Stomach (tissue), 8 donors: ENCODE measurements at regions not wholly inside any gene's neighbourhood (a gene's known extent, or its start where the extent isn't known, plus 50 kb on each side); places are given as distances from the start of the nearest gene placed in this dataset.
"Not testable (repeated sequence)": the region's sequence is repeated elsewhere in the genome, so short reads cannot be mapped to it uniquely, and the experiment has no call there.

Source experiments
- DNase-seq, 2 donors: peaks; one replicate each; pipeline versions ENCODE4 v3.0.0 to v3.0.0-alpha.2; 2013 to 2019
- H3K27ac ChIP-seq, 5 donors: fragments of 200-600 bp in 4 of 5; sonication (generic) in 4 of 5; one replicate each; pipeline ENCODE4 v1.5.1; 2013 to 2019; ENCODE audit warnings: mild to moderate bottlenecking in 1 of 5, moderate library complexity in 1 of 5
- H3K27me3 ChIP-seq, 3 donors: fragments of 200-600 bp; sonication (generic); one replicate each; pipeline ENCODE4 v1.5.1; 2017 to 2019; ENCODE audit warnings: mixed run types in 1 of 3
- H3K36me3 ChIP-seq, 4 donors: fragments of 200-600 bp; sonication (generic); 1 replicate in 3 of 4; 2 replicates in 1 of 4; pipeline ENCODE4 v1.5.1; 2016 to 2019
- H3K4me1 ChIP-seq, 4 donors: fragments of 200-600 bp; sonication (generic); one replicate each; pipeline ENCODE4 v1.5.1; 2016 to 2019
- H3K4me3 ChIP-seq, 4 donors: fragments of 200-600 bp; sonication (generic) in 3 of 4; one replicate each; pipeline ENCODE4 v1.5.1; 2016 to 2019; ENCODE audit warnings: mild to moderate bottlenecking in 1 of 4
- H3K9me3 ChIP-seq, 4 donors: fragments of 200-600 bp; sonication (generic); one replicate each; pipeline ENCODE4 v1.5.1; 2016 to 2019
- EP300 ChIP-seq: sonication (generic); formaldehyde crosslinking; IDR thresholded peaks from one replicate; pipeline ENCODE4 v1.6.1; 2017; ENCODE audit warnings: antibody characterized with exemption
- POLR2A ChIP-seq, 4 donors: fragments of 450-650 bp; IDR thresholded peaks; one replicate each; pipeline ENCODE4 v1.6.1; 2016; ENCODE audit warnings: antibody characterized with exemption in 4 of 4, control low read depth in 2 of 4, mild to moderate bottlenecking in 1 of 4, moderate library complexity in 1 of 4
- POLR2AphosphoS5 ChIP-seq, 3 donors: sonication (generic); formaldehyde crosslinking; IDR thresholded peaks; one replicate each; pipeline ENCODE4 v1.6.1; 2016; ENCODE audit warnings: antibody characterized with exemption in 3 of 3
- WGBS, 5 donors: extraction: QIAGEN DNeasy Blood & Tissue Kit in 3 of 5; methylation state at CpG; one replicate each; pipeline versions ENCODE4 v1.1.5 to v1.1.7; 2013 to 2018; 5-methylcytosine and 5-hydroxymethylcytosine counted together
- intact Hi-C: fragments of 100-400 bp; cut with DNase I; formaldehyde crosslinking; loops from one replicate; pipeline ENCODE4 v1.15.1; 2023; ENCODE audit warnings: low total_unique reads
- TF ChIP-seq, protein P1 (sequence below), 7 experiments: fragments of 450-650 bp in 4 of 7; fragments of 200-600 bp in 3 of 7; sonication (generic) in 3 of 7; IDR thresholded peaks; one replicate each; pipeline ENCODE4 v1.5.1; 2016 to 2019; ENCODE audit warnings: antibody characterized with exemption in 7 of 7, control low read depth in 2 of 7, mild to moderate bottlenecking in 1 of 7
- donor health status: healthy with polysubstance abuse.
- donor health status: Bipolar disorder and iron deficiency.
- donor health status: healthy.

DNA sequence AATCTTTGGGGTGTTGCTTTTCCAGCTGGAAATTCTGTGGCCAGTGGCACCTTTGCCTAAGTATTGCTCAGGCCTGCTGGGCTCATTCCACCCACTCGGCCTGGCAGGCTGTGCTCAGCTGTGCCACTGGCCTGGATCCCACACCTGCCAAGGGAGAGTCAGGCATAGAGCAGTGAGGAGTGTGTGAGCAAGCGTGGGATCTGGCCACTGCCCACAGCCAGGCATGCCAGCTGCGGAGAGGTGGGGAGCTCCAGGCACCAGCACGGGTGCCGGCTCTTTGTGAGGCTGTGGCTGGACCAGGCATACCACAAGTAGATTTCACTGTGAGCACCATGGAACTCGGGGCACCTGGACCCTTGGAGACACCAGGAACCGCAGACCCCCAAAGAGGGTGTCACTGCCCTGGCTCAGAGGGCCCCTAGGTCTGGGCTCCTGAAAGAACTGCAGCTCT, 118.1 kb upstream of the MAP2 start:
- 77 to 86% (median 83%) methylated on average over 4 to 7 of the region's 7 CpGs for WGBS, 5 donors
- intact Hi-C loops, result no loop called here
- H3K4me3 ChIP-seq, result no peak overlapping the region
- no peak for DNase-seq
- H3K9me3 ChIP-seq, result no peaks in the 10 kb centered on the region
- no peaks in the 10 kb centered on the region for H3K27me3 ChIP-seq
- H3K4me1 ChIP-seq, result no peaks in the 10 kb centered on the region
- no peak overlapping the region for H3K27ac ChIP-seq
- TF ChIP-seq, protein P1, sequence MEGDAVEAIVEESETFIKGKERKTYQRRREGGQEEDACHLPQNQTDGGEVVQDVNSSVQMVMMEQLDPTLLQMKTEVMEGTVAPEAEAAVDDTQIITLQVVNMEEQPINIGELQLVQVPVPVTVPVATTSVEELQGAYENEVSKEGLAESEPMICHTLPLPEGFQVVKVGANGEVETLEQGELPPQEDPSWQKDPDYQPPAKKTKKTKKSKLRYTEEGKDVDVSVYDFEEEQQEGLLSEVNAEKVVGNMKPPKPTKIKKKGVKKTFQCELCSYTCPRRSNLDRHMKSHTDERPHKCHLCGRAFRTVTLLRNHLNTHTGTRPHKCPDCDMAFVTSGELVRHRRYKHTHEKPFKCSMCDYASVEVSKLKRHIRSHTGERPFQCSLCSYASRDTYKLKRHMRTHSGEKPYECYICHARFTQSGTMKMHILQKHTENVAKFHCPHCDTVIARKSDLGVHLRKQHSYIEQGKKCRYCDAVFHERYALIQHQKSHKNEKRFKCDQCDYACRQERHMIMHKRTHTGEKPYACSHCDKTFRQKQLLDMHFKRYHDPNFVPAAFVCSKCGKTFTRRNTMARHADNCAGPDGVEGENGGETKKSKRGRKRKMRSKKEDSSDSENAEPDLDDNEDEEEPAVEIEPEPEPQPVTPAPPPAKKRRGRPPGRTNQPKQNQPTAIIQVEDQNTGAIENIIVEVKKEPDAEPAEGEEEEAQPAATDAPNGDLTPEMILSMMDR (IDR thresholded peaks at IDR 0.05), result no peak
- no peak for TF ChIP-seq POLR2A (IDR thresholded peaks at IDR 0.05)
- no peak for TF ChIP-seq EP300
- no peak for TF ChIP-seq POLR2AphosphoS5 (IDR thresholded peaks at IDR 0.05)
- H3K36me3 ChIP-seq, result no peaks in the 10 kb centered on the region

DNA sequence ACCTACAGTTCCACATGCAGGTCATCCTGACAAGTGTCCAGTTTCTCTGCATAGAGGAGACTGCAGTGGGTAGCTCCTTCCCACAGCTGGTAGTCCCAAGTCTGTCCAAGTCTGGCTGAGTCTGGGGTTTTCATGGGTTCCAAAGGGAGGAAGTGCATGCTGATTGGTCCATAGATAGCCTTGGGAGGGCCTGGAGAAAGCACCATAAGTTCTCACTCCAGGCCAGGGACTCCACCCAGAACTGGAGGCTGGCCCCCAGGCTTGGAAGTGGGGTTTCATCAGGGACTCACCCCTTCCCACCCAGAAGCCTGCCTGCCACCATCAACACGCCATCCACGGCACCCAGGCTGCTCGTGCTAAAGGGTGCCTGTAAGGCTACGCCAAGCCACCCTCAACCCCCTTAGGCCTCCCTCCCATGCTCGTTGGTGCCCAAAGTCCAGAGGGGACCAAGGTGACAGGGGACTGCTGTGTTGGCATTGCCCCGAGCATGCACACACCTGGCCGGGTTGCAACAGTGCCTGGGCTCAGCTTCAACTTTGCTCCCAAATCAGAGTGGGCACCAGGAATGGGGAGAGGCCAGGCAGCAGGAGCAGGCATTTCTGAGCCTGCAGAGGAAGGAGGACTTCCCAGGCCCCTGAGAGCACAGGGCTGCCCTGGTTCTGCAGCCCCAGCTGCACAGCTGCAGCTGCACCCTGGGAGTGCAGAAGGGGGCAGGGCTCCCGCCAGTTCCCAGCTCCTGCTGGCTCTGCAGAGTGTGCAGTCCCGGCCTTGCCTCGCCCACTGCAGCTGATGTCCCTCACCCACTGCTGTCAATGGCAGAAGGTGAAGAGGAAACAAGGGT, 116.5 kb upstream of the MAP2 start:
- 70 to 80% (median 71%) methylated on average over 4 to 10 of the region's 10 CpGs for WGBS, 5 donors
- TF ChIP-seq POLR2A (IDR thresholded peaks at IDR 0.05) (no peak), POLR2AphosphoS5 (IDR thresholded peaks at IDR 0.05) (no peak), EP300 (no peak)
- TF ChIP-seq, protein P1 (IDR thresholded peaks at IDR 0.05), result no peak
- intact Hi-C loops, result no loop called here
- Histone ChIP-seq H3K27me3 (no peaks in the 10 kb centered on the region), H3K4me1 (no peaks in the 10 kb centered on the region), H3K27ac (no peak overlapping the region), H3K9me3 (no peaks in the 10 kb centered on the region), H3K36me3 (no peaks in the 10 kb centered on the region), H3K4me3 (no peak overlapping the region)
- no peak for DNase-seq

DNA sequence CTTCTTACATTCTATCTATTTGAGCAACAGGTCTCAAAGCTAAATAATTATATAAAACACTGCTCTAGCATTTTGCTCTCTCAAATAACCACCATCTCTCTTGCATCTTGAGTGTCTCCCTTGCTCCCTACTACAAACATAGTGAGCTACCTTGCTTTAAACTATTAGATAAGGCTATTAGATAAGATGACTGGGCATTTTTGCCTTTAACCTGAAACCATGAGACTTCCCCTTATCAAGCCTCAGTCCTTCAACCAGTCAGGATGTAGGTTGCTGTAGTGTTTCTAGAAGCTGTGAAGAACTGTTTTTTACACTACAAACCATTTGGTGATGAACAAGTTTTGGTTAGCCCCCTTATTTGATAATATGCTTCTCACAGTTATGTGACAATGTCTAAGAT, 115.4 kb upstream of the MAP2 start:
- Histone ChIP-seq H3K4me3 (no peak overlapping the region), H3K27ac (no peak overlapping the region), H3K4me1 (no peaks in the 10 kb centered on the region), H3K9me3 (no peaks in the 10 kb centered on the region), H3K27me3 (no peaks in the 10 kb centered on the region), H3K36me3 (no peaks in the 10 kb centered on the region)
- no peak for DNase-seq
- TF ChIP-seq POLR2A (IDR thresholded peaks at IDR 0.05), result no peak
- no peak for TF ChIP-seq POLR2AphosphoS5 (IDR thresholded peaks at IDR 0.05)
- TF ChIP-seq, protein P1 (IDR thresholded peaks at IDR 0.05), result no peak
- TF ChIP-seq EP300, result no peak
- intact Hi-C loops, result no loop called here

DNA sequence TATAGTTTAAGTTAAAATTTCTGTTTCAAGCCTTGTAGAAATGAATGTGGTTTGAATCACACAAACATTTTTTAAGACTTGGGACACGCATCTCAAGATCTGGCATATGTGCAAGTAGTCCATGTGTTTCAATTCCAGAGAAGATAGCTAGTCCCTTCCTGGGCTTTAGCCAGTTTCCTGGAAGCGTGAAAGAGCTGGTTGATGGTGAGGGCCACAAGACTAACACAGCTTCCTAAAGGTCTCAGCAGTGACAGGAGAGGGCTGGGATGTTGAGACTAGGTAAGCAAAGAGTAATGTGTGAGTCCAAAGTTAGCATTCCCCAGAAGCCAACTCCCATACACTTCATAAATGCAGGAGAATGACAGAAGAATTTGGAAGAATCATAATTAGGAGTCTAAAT, 111.9 kb upstream of the MAP2 start:
- no peak for DNase-seq
- no peaks in the 10 kb centered on the region for H3K36me3 ChIP-seq
- no peaks in the 10 kb centered on the region for H3K27me3 ChIP-seq
- intact Hi-C loops, result no loop called here
- no peak overlapping the region for H3K27ac ChIP-seq
- TF ChIP-seq, protein P1 (IDR thresholded peaks at IDR 0.05), result no peak
- TF ChIP-seq POLR2A (IDR thresholded peaks at IDR 0.05) (no peak), EP300 (no peak), POLR2AphosphoS5 (IDR thresholded peaks at IDR 0.05) (no peak)
- no peaks in the 10 kb centered on the region for H3K4me1 ChIP-seq
- no peaks in the 10 kb centered on the region for H3K9me3 ChIP-seq
- 45 to 69% (median 53%) methylated on average over 2 of the region's 2 CpGs for WGBS, 5 donors
- H3K4me3 ChIP-seq, result no peak overlapping the region

DNA sequence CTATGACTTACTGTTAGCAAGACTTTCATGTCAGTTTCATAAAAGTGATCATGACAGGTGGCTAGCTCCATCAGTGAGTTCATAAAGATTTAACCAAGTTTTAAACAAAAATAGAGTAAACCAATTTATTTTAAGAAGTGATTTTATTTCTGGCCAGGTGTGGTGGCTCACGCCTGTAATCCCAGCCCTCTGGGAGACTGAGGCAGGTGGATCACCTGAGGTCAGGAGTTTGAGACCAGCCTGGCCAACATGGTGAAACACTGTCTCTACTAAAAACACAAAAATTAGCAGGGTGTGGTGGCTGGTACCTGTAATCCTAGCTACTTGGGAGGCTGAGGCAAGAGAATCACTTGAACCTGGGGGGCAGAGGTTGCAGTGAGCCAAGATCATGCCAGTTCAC, 111.4 kb upstream of the MAP2 start:
- WGBS, 5 donors, result 54 to 93% (median 90%) methylated on average over 1 of the region's 1 CpG
- H3K36me3 ChIP-seq, H3K27me3 ChIP-seq, H3K4me1 ChIP-seq, H3K9me3 ChIP-seq, intact Hi-C loops, H3K4me3 ChIP-seq, DNase-seq, H3K27ac ChIP-seq: not testable (repeated sequence)
